ENCODE measurements at regions not wholly inside any gene's neighbourhood (a gene's known extent, or its start where the extent isn't known, plus 50 kb on each side); places are given as distances from the start of the nearest gene placed in this dataset.
"Not testable (repeated sequence)": the region's sequence is repeated elsewhere in the genome, so short reads cannot be mapped to it uniquely, and the experiment has no call there.

- DNase-seq (ENCODE audit: low read depth) = not testable (repeated sequence)
Observed at GRCh38 chr20:47983642-47984041, 198.4 kb upstream of the SULF2 start.

GRCh38 chr20:47982574-47983360, 197.5 kb upstream of the SULF2 start:
- DNase-seq (ENCODE audit: low read depth) = no peak

- DNase-seq (ENCODE audit: low read depth) = no peak
Observed at GRCh38 chr20:47981222-47981621, 195.9 kb upstream of the SULF2 start.

DNA sequence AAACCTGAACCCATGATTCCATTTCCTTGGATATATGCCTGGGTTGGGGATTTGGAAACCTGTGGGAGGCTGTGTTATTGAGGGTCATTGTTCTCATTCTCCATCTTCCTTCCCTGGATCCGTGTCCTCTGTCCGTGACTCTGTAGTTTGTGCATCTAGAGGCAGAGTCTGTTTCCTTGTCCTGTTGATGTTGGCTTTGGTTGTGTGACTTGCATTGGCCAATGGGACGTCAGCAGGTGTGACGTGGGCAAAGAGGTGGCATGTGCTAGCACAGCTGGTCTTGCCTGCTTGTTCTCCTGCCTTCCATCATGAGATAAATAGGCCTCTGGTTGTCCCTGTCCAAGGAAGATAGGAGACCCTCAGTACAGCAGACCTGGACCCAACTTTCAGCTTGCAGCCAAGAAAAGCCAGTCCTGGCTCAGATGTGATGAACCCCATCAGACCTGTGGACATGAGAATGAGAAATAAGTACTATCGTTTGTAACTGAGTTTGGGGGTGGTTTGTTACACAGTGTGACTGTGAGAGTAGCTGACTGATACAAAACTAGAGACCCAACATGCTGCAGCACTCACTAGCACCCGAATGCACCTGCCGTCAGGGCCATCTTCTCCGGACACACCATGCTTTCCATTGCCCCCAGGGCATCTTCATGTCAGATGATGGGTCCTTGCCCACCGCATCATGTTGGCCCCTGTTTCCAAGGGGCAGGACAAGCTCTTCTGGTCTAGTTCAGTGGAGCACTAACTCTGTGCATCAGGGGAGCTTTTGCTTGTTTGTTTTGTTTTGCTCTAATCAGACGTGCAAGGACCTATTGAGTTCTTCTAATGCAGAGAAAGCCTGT, 195.3 kb upstream of the SULF2 start:
- no peak for DNase-seq (ENCODE audit: low read depth)

- not testable (repeated sequence) for DNase-seq (ENCODE audit: low read depth)
Observed at GRCh38 chr20:47979361-47980095, 194.2 kb upstream of the SULF2 start.

GRCh38 chr20:47978428-47979120, 193.3 kb upstream of the SULF2 start:
- DNase-seq (ENCODE audit: low read depth) = not testable (repeated sequence)

- not testable (repeated sequence) for DNase-seq (ENCODE audit: low read depth)
Observed at GRCh38 chr20:47977789-47978252, 192.5 kb upstream of the SULF2 start.

DNA sequence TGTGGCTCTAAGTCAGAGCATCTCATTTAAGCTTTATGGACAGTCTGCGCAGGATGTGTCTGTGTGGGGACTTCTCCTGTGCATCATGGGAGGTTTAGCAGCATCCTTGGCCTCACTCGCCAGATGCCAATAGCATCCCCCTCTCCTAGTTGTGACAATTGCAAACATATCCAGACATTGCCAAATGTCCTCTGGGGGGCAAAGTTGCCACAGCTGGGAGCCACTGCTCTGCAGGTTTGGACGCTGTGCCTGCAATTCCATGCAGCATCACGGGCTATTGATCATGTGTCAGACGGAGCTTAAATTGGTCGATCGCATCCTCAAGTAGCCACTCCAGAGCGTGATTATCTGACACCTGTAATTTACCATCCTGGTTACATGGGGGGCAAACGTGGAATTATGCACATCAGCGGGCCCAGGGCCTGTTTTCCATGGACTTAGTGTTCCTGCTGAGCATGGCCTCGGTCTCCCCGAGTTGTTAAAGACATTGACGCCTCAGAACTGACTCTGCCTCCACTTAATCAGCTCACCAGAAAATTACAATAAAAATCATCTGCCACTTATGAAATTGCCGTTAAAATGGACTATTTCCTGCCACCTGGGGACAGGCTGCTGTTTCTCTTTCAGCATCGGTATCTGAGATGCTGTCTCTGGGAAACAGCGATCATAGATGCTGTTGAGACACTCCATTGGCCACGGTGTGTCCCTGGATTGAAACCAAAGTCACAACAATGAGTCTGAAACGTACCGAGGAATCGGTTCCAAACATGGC, 191.9 kb upstream of the SULF2 start:
- DNase-seq (ENCODE audit: low read depth) = not testable (repeated sequence)

- no peak for DNase-seq (ENCODE audit: low read depth)
Observed at GRCh38 chr20:47974234-47974878, 189.1 kb upstream of the SULF2 start.

GRCh38 chr20:47973519-47974233, 188.4 kb upstream of the SULF2 start:
- DNase-seq (ENCODE audit: low read depth) = no peak

DNA sequence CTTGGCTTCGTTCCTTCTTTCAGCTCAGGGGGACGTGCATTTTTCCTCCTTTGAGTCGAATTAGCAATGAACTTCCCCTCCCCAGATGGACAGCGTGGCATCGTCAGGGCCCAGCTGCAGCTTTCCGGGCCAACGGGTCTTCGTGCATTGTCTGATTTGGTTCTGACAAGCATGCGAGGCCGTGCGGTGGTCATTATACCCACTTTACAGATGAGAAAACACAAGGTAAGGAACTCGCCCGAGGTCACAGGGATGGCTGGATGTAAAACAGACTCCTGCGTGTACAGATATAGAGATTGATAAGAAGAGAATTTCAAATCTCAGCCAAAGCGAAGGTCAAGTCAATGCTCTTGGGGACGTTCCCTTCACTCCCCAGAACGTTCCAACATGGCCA, 187.6 kb upstream of the SULF2 start:
- DNase-seq (ENCODE audit: low read depth) = no peak

GRCh38 chr20:47972297-47972915, 187.1 kb upstream of the SULF2 start:
- DNase-seq (ENCODE audit: low read depth) = not testable (repeated sequence)

GRCh38 chr20:47971058-47971791, 185.9 kb upstream of the SULF2 start:
- no peak for DNase-seq (ENCODE audit: low read depth)

GRCh38 chr20:47970282-47970903, 185.1 kb upstream of the SULF2 start:
- DNase-seq (ENCODE audit: low read depth) = no peak

GRCh38 chr20:47969426-47969825, 184.1 kb upstream of the SULF2 start:
- no peak for DNase-seq (ENCODE audit: low read depth)

DNA sequence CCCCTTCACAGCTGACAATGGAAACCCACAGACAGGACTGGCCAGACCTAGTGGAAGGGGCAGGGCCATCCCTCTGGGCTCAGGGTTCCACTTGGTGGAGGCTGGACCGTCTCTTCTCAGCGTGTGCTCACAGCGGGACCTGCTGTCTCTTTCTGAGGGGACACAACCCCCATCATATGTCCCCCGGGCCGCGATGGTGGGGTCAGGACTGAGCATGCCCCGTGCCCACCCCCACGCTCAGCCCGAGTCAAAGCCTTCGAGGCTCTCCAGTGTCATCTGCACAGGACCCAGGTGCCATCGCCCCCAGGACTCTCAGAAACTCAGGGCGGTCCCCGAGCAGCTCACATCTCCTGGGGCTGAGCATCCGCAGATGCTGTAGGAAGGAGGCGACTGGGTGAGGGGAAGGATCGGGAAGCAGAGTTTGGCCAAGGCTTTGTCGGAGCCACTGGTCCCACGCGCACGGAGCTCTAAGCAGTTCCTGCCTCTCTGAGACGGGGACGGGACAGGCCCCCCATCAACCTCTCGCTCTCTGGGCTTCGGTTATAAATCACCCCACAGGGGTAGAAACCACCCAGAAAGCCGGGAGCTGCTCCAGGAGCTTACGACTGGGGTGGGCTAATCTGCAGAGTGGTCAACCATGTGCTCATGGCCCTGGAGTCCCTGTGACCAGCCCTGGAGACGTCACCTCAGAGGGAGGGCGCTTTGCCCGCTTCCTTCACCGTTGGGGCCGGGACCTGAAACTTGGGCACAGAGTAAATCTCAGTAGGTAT, 183.4 kb upstream of the SULF2 start:
- no peak for DNase-seq (ENCODE audit: low read depth)

DNA sequence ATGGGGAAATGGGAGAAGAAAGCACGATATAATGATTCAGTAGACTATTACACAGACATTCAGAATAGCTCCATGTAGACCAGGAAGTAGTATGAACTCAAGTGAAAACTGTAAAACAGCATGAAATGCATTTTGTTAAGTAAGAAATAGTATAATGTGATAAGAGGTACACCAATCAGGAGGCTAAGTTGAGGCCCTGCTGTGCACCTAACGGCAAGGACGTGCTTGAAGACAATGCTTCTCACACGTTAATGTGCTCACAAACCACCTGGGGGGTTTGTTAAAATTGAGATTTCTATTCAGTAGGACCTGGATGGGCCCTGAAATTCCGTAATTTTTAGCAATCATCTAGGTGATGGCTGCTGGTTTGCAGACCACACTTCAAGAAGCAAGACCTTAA, 178.9 kb upstream of the SULF2 start:
- DNase-seq (ENCODE audit: low read depth) = no peak
